ENCODE measurements at regions not wholly inside any gene's neighbourhood (a gene's known extent, or its start where the extent isn't known, plus 50 kb on each side); places are given as distances from the start of the nearest gene placed in this dataset.

DNA sequence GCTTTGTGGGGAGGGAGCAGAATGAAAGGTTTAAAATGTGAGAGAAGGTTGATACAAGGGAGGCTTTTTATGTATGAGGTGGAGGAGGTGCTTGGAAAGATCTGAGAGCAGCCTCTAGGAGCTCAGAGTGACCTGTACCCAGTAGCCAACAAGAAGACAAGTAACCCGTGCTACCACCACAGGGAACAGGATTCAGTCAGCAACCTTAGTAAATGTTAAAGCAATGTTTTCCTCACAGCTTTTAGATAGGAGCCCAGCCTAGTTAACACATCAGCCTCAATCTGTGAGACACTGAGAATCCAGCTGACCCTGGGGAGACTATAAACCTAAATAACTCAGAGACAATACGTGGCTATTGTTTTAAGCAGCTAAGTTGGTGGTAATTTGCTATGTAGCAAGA lies 194.9 kb upstream of the NT5C1B start:
- H3K4me3 ChIP-seq (ENCODE audit: insufficient read depth, low read depth, low read length) = no peak overlapping the region
- in situ Hi-C loops (cut with MboI; ENCODE audit: low sequenced_read_pairs) = no loop called here
- POLR2A ChIA-PET (ENCODE audit: unreplicated experiment) = no interaction called here
- peaks cover 9% of the 10 kb centered on the region; the same call in 1 of the 2 replicates for H3K4me1 ChIP-seq (ENCODE audit: control insufficient read depth, insufficient read depth, low read length)
- H2BK120ac ChIP-seq (ENCODE audit: low read depth, low read length) = no peak overlapping the region
- H3K9me1 ChIP-seq (ENCODE audit: insufficient read depth, low read length) = 0 out of 2 replicates have a peak, but pooled peaks cover 5% of the 10 kb centered on the region
- no peak overlapping the region for H2AK5ac ChIP-seq (ENCODE audit: low read depth, low read length)
- CTCF ChIA-PET = interaction anchor here (0.6 kb wide), 1 partner anchor 1199 kb away, joined by 3 read pairs; no protein-coding TSS in a partner anchor
- H3K9ac ChIP-seq (ENCODE audit: low read depth, low read length) = no peak overlapping the region
- H4K8ac ChIP-seq (ENCODE audit: low read depth in 2 of 2, low read length in 2 of 2) = no peak overlapping the region
- H3K36me3 ChIP-seq (ENCODE audit: control insufficient read depth, insufficient read depth, low read length) = no peaks in the 10 kb centered on the region
- TF ChIP-seq SMC3 (IDR thresholded peaks at IDR 0.05; ENCODE audit: low read depth, low read length) (no peak), CTCF (conservative IDR thresholded peaks at IDR 0.05; ENCODE audit: low read depth, low read length) (no peak), FOS (IDR thresholded peaks at IDR 0.05; ENCODE audit: low read depth, low read length) (no peak), POLR2A (IDR thresholded peaks at IDR 0.05; ENCODE audit: low read depth, low read length) (no peak), CHD1 (IDR thresholded peaks at IDR 0.05; ENCODE audit: low read depth, low read length) (no peak), MXI1 (IDR thresholded peaks at IDR 0.05; ENCODE audit: borderline replicate concordance, low read depth, low read length) (no peak), RCOR1 (IDR thresholded peaks at IDR 0.05; ENCODE audit: insufficient replicate concordance, low read length) (no peak), ELK1 (IDR thresholded peaks at IDR 0.05; ENCODE audit: borderline replicate concordance, low read depth, low read length) (no peak), MAFK (IDR thresholded peaks at IDR 0.05; ENCODE audit: low read depth, low read length) (no peak), BHLHE40 (IDR thresholded peaks at IDR 0.05; ENCODE audit: low read depth, low read length) (no peak), MAZ (IDR thresholded peaks at IDR 0.05; ENCODE audit: borderline replicate concordance, low read depth, low read length) (no peak), CEBPB (IDR thresholded peaks at IDR 0.05; ENCODE audit: low read depth, low read length) (no peak)
- TF ChIP-seq, protein P1, sequence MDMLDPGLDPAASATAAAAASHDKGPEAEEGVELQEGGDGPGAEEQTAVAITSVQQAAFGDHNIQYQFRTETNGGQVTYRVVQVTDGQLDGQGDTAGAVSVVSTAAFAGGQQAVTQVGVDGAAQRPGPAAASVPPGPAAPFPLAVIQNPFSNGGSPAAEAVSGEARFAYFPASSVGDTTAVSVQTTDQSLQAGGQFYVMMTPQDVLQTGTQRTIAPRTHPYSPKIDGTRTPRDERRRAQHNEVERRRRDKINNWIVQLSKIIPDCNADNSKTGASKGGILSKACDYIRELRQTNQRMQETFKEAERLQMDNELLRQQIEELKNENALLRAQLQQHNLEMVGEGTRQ (IDR thresholded peaks at IDR 0.05; ENCODE audit: low read depth, low read length) = no peak
- no peak overlapping the region for H2BK15ac ChIP-seq (ENCODE audit: low read depth, low read length)
- H3K23ac ChIP-seq (ENCODE audit: low read depth, low read length) = no peak overlapping the region
- intact Hi-C loops (cut with micrococcal nuclease) = no loop called here
- no peak overlapping the region for H3K14ac ChIP-seq (replicated peaks; ENCODE audit: low read depth, low read length)
- H2BK5ac ChIP-seq (ENCODE audit: low read depth, low read length, poor library complexity, severe bottlenecking) = no peak overlapping the region
- H4K20me1 ChIP-seq (ENCODE audit: insufficient read depth, low read length) = no peaks in the 10 kb centered on the region
- H3K4me2 ChIP-seq (ENCODE audit: low read depth, low read length) = no peak overlapping the region
- BruUV-seq (replicated peaks) = no TSS peak
- H2AFZ ChIP-seq (replicated peaks; ENCODE audit: low read length, poor library complexity) = no peak overlapping the region
- dilution Hi-C loops (cut with HindIII; ENCODE audit: low sequenced_read_pairs, unreplicated experiment) = no loop called here
- no peak overlapping the region for H3K27ac ChIP-seq (ENCODE audit: insufficient read depth, low read length)
- H4K91ac ChIP-seq (ENCODE audit: insufficient read depth, low read depth, low read length) = no peak overlapping the region
- H3K9me3 ChIP-seq (ENCODE audit: control insufficient read depth, insufficient read depth, low read length) = no peaks in the 10 kb centered on the region
- no peak for DNase-seq
- WGBS, 2 experiments (ENCODE audit: extremely low coverage in 2 of 2, insufficient read length in 1 of 2) = no CpG with 5 or more reads among the region's 2 CpGs
- no peaks in the 10 kb centered on the region for H3K79me1 ChIP-seq (ENCODE audit: low read depth in 1 of 2, low read length in 2 of 2)
- H3K4ac ChIP-seq (ENCODE audit: low read depth, low read length) = no peak overlapping the region
- no peak overlapping the region for H4K5ac ChIP-seq (ENCODE audit: low read depth, low read length)
- no peak overlapping the region for H3K56ac ChIP-seq (ENCODE audit: extremely low read depth, insufficient read depth, low read length)
- no peaks in the 10 kb centered on the region for H3K27me3 ChIP-seq (ENCODE audit: control insufficient read depth, insufficient read depth, low read length)
- ATAC-seq (ENCODE audit: low read depth) = no peak
- no peak overlapping the region for H2AK9ac ChIP-seq (replicated peaks; ENCODE audit: low read depth, low read length, poor library complexity)
- H2BK20ac ChIP-seq (ENCODE audit: low read depth, low read length) = no peak overlapping the region
- no peak overlapping the region for H3K18ac ChIP-seq (ENCODE audit: low read depth, low read length)

All from IMR-90 (cell line).